ELR (cell line): ENCODE measurements at regions not wholly inside any gene's neighbourhood (a gene's known extent, or its start where the extent isn't known, plus 50 kb on each side); places are given as distances from the start of the nearest gene placed in this dataset.
"Not testable (repeated sequence)": the region's sequence is repeated elsewhere in the genome, so short reads cannot be mapped to it uniquely, and the experiment has no call there.

Experiments used
- DNase-seq: peaks from one replicate; pipeline ENCODE4 v3.0.0-alpha.2; 2015; ENCODE audit warnings: low read depth

- DNase-seq = no peak
Measured at GRCh38 chr6:144615870-144616269, 330.7 kb downstream of the UTRN start.

GRCh38 chr6:144617191-144617590, 332.1 kb downstream of the UTRN start:
- DNase-seq = no peak

- DNase-seq = no peak
Measured at GRCh38 chr6:144617708-144618107, 332.6 kb downstream of the UTRN start.

GRCh38 chr6:144619966-144620365, 334.8 kb downstream of the UTRN start:
- DNase-seq = no peak

GRCh38 chr6:144621332-144621731, 336.2 kb downstream of the UTRN start:
- DNase-seq = no peak

GRCh38 chr6:144624246-144624645, 339.1 kb downstream of the UTRN start:
- no peak for DNase-seq

- no peak for DNase-seq
Measured at GRCh38 chr6:144624716-144625115, 339.6 kb downstream of the UTRN start.

GRCh38 chr6:144630857-144631256, 345.7 kb downstream of the UTRN start:
- DNase-seq = no peak

- DNase-seq = no peak
Measured at GRCh38 chr6:144632266-144632665, 347.1 kb downstream of the UTRN start.

- DNase-seq = no peak
Measured at GRCh38 chr6:144633886-144634285, 348.8 kb downstream of the UTRN start.

- DNase-seq = no peak
Measured at GRCh38 chr6:144634371-144634770, 349.2 kb downstream of the UTRN start.

GRCh38 chr6:144635051-144635450, 349.9 kb downstream of the UTRN start:
- no peak for DNase-seq

GRCh38 chr6:144636025-144636424, 350.9 kb downstream of the UTRN start:
- DNase-seq = not testable (repeated sequence)

- no peak for DNase-seq
Measured at GRCh38 chr6:144637541-144637940, 352.4 kb downstream of the UTRN start.

- DNase-seq = no peak
Measured at GRCh38 chr6:144639654-144640053, 354.5 kb downstream of the UTRN start.

GRCh38 chr6:144641286-144641685, 356.2 kb downstream of the UTRN start:
- DNase-seq = no peak

- DNase-seq = no peak
Measured at GRCh38 chr6:144644776-144645175, 359.6 kb downstream of the UTRN start.

GRCh38 chr6:144646093-144647056, 361.2 kb downstream of the UTRN start:
- no peak for DNase-seq

- DNase-seq = no peak
Measured at GRCh38 chr6:144647406-144647964, 362.4 kb downstream of the UTRN start.

GRCh38 chr6:144647971-144648651, 363.0 kb downstream of the UTRN start:
- peak; percentile 11 for DNase-seq

- DNase-seq = no peak
Measured at GRCh38 chr6:144649085-144649484, 363.9 kb downstream of the UTRN start.

GRCh38 chr6:144651234-144651633, 366.1 kb downstream of the UTRN start:
- no peak for DNase-seq
